ENCODE measurements at regions not wholly inside any gene's neighbourhood (a gene's known extent, or its start where the extent isn't known, plus 50 kb on each side); places are given as distances from the start of the nearest gene placed in this dataset.

DNA sequence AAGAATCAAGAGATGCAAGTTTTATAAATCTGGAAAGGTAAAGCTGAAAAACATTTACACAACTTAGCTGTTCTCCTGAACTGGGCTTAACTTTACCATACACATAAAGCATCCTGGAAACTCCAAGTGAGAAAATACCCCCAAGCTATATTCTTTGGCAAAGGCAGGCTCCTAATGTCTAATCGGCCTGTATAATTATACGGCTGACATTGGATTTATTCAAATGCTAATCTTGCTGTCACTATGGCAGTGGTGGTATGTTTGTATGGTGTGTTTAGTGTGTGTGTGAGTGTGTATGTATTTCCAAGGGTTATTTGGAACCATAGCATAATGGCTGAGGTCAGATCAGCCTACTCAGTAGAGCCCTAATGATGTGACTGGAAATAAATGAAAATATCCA lies 1031.8 kb upstream of the ZEB2 start:
- TF ChIP-seq, protein P1, sequence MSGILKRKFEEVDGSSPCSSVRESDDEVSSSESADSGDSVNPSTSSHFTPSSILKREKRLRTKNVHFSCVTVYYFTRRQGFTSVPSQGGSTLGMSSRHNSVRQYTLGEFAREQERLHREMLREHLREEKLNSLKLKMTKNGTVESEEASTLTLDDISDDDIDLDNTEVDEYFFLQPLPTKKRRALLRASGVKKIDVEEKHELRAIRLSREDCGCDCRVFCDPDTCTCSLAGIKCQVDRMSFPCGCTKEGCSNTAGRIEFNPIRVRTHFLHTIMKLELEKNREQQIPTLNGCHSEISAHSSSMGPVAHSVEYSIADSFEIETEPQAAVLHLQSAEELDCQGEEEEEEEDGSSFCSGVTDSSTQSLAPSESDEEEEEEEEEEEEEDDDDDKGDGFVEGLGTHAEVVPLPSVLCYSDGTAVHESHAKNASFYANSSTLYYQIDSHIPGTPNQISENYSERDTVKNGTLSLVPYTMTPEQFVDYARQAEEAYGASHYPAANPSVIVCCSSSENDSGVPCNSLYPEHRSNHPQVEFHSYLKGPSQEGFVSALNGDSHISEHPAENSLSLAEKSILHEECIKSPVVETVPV (CRISPR knock-in tag; IDR thresholded peaks at IDR 0.05) = no peak
- TF ChIP-seq, protein P2, sequence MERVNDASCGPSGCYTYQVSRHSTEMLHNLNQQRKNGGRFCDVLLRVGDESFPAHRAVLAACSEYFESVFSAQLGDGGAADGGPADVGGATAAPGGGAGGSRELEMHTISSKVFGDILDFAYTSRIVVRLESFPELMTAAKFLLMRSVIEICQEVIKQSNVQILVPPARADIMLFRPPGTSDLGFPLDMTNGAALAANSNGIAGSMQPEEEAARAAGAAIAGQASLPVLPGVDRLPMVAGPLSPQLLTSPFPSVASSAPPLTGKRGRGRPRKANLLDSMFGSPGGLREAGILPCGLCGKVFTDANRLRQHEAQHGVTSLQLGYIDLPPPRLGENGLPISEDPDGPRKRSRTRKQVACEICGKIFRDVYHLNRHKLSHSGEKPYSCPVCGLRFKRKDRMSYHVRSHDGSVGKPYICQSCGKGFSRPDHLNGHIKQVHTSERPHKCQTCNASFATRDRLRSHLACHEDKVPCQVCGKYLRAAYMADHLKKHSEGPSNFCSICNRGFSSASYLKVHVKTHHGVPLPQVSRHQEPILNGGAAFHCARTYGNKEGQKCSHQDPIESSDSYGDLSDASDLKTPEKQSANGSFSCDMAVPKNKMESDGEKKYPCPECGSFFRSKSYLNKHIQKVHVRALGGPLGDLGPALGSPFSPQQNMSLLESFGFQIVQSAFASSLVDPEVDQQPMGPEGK (CRISPR knock-in tag; IDR thresholded peaks at IDR 0.05; ENCODE audit: borderline replicate concordance) = no peak
